ENCODE measurements at regions not wholly inside any gene's neighbourhood (a gene's known extent, or its start where the extent isn't known, plus 50 kb on each side); places are given as distances from the start of the nearest gene placed in this dataset.

DNA sequence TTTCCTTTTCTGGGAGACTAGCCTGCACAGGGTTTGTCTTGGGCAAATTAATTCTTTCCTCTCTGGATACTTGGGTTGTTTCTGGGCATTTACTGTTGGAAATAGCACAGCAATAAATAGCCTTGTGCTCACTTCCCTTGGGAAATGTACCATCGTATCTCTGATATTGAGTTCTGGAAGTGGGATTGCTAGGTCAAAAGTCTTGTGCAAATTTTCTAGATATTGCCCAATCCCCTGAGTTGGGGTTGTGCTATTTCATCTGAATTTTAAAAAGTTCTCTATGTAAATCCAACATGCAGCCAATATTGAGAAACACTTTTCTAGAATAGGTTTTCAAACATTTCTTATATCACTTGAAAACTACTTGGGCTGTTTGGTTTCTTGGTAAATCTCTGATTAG is 64.0 kb upstream of the ELOVL5 start:
- Mint-ChIP-seq H3K36me3 (no peaks in the 10 kb centered on the region), H3K27me3 (no peaks in the 10 kb centered on the region), H3K4me1 (ENCODE audit: low read depth) (peaks cover 3% of the 10 kb centered on the region), H3K27ac (no peak overlapping the region), H3K9me3 (no peaks in the 10 kb centered on the region), H3K4me3 (no peak overlapping the region)
- ChIA-PET POLR2A (no interaction called here), CTCF (no interaction called here)
- DNase-seq = no peak
- intact Hi-C loops (cut with micrococcal nuclease) = no loop called here

DNA sequence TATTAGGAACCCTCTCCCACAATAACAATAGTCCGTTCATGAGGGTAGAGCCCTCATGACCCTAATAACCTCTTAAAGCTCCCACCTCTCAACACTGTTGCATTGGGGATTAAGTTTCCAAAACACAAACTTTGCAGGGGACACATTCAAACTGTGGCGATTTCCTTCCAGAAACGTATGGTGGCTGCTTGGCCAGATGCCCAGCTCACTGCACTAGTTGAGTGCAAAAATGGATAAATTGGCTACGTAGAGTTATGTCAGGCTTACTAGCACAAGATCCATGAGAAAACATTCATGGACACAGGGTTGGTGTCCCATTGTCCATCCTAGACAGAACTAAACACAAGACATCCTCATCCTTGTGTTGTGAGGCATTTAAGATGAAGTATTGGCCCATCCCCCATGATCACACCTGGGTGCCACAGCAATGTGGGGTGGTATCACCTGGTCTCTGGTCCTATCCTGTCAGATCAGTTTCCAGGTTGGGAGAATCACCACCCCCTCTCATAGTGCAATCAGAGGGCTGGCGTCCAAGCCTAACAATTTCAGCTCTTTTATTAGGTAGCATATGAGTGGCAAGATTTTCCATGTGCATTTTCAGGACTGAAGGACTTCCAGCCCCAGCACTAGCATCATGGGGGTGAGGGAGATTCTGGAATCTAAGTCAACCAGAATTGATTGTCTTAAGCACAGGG is 63.4 kb upstream of the ELOVL5 start:
- no peak overlapping the region for H3K27ac Mint-ChIP-seq
- no peaks in the 10 kb centered on the region for H3K9me3 Mint-ChIP-seq
- POLR2A ChIA-PET = no interaction called here
- DNase-seq = no peak
- H3K27me3 Mint-ChIP-seq = no peaks in the 10 kb centered on the region
- H3K36me3 Mint-ChIP-seq = no peaks in the 10 kb centered on the region
- CTCF ChIA-PET = interaction anchor here (1.0 to 5.4 kb wide), 6 partner anchors 25 to 316 kb away, joined by 3 to 71 read pairs (median 5); no protein-coding TSS in a partner anchor
- no peak overlapping the region for H3K4me3 Mint-ChIP-seq
- intact Hi-C loops (cut with micrococcal nuclease) = no loop called here
- H3K4me1 Mint-ChIP-seq (ENCODE audit: low read depth) = peaks cover 3% of the 10 kb centered on the region

DNA sequence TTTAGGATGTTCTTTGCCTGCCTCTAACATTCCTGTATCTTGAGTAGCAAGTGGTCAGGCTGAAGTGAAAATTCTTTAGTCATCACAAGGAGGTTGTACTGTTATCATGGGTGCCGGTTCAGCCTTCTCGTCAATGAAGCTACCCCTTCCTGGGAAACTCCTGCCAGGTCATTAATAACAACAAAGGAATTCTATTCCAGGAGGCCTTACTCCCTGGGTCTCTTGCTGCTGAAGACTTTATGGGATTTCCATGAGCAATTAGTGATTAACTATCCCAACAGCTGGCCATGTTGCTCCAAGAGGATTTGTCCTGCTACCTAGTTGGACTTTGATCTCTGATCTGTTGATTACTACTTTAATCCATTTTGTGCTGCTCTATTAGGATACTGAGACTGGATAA is 62.7 kb upstream of the ELOVL5 start:
- intact Hi-C loops (cut with micrococcal nuclease) = loop anchor here (2.0 kb wide), 1 partner anchor 105 kb away; no protein-coding TSS in a partner anchor
- POLR2A ChIA-PET = no interaction called here
- Mint-ChIP-seq H3K36me3 (no peaks in the 10 kb centered on the region), H3K4me1 (ENCODE audit: low read depth) (peaks cover 3% of the 10 kb centered on the region), H3K4me3 (no peak overlapping the region), H3K9me3 (no peaks in the 10 kb centered on the region), H3K27me3 (no peaks in the 10 kb centered on the region), H3K27ac (no peak overlapping the region)
- CTCF ChIA-PET = interaction anchor here (0.6 to 5.4 kb wide), 21 partner anchors 12 to 317 kb away, joined by 3 to 71 read pairs (median 3); no protein-coding TSS in a partner anchor
- DNase-seq = no peak

DNA sequence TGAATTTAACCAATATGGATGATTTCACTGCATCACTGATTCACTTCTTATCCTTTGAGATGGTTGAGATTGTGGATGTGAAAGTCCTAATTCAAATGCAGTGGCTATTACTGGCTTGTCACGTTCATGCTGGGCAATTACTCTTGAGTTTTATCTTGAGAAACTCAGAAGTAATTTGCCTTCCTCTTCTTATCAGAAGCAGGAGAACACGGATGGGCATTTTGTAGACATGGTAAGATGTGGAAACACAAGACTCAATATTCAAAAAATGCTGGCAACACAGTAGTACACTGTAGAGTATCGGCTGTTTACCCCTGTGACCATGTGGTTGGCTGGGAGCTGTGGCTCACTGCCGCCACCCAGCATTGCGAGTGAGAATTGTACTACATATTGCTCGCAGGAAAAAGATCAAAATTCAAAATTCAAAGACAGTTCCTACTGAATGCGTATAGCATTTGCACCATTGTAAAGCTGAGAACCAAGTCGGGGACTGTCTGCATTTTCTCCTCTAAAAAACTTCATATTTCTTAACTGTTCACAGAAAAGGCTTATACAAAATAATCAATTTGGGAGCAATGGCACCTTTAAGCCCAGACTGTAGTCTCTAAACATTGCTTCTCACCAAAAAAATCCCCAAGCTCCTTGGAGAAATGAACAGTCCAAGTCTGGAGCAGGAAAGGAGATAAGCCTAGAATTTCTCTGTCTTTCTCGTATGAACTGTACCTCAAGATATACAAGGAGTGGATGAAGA is 61.9 kb upstream of the ELOVL5 start:
- CTCF ChIA-PET = interaction anchor here (0.6 to 5.4 kb wide), 28 partner anchors 8 to 318 kb away, joined by 3 to 71 read pairs (median 3); no protein-coding TSS in a partner anchor
- Mint-ChIP-seq H3K27ac (no peak overlapping the region), H3K9me3 (no peaks in the 10 kb centered on the region), H3K4me1 (ENCODE audit: low read depth) (peaks cover 3% of the 10 kb centered on the region), H3K4me3 (no peak overlapping the region), H3K27me3 (no peaks in the 10 kb centered on the region), H3K36me3 (no peaks in the 10 kb centered on the region)
- POLR2A ChIA-PET = no interaction called here
- DNase-seq = peak; percentile 70
- intact Hi-C loops (cut with micrococcal nuclease) = loop anchor here (1.0 to 2.0 kb wide), 3 partner anchors 74 to 238 kb away; no protein-coding TSS in a partner anchor

DNA sequence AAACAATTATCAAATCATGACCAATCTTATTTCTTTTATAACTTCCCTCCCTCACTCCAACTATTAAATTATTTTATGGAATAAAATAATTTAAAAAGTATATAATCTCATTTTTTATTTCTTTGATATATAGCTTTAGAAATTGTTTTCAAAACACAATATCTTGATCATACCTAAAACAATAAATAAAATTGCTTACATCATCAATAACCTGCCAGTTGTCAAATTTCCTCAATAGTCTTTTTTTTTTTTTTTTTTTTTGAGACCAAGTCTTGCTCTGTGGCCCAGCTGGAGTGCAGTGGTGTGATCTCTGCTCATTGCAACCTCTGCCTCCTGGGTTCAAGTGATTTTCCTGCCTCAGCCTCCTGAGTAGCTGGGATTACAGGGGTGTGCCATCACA is 60.1 kb upstream of the ELOVL5 start:
- intact Hi-C loops (cut with micrococcal nuclease) = no loop called here
- CTCF ChIA-PET = interaction anchor here (2.8 to 5.4 kb wide), 2 partner anchors 18 to 236 kb away, joined by 12 to 71 read pairs; no protein-coding TSS in a partner anchor
- no peak for DNase-seq
- no peak overlapping the region for H3K27ac Mint-ChIP-seq
- POLR2A ChIA-PET = no interaction called here
- H3K4me3 Mint-ChIP-seq = no peak overlapping the region
- peaks cover 3% of the 10 kb centered on the region for H3K4me1 Mint-ChIP-seq (ENCODE audit: low read depth)
- H3K9me3 Mint-ChIP-seq = no peaks in the 10 kb centered on the region
- no peaks in the 10 kb centered on the region for H3K36me3 Mint-ChIP-seq
- H3K27me3 Mint-ChIP-seq = no peaks in the 10 kb centered on the region

DNA sequence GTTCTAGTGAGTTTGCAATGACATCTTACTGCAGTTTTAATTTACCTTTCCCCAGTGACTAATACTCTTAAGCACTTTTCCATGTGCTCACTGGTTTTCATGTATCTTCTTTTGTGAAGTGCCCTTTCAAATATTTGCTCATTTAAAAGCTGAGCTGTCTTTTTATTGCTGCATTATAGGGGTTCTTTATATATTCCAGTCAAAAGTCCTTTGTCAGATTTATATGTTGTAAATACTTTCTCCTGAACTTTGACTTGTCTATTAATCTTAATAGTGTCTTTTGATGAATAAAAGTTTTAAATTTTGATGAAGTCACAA is 50.2 kb upstream of the ELOVL5 start:
- intact Hi-C loops (cut with micrococcal nuclease) = no loop called here
- Mint-ChIP-seq H3K4me3 (no peak overlapping the region), H3K36me3 (no peaks in the 10 kb centered on the region), H3K27ac (no peak overlapping the region), H3K9me3 (no peaks in the 10 kb centered on the region), H3K27me3 (no peaks in the 10 kb centered on the region), H3K4me1 (ENCODE audit: low read depth) (no peaks in the 10 kb centered on the region)
- ChIA-PET POLR2A (no interaction called here), CTCF (interaction anchor here (1.2 kb wide), 1 partner anchor 12 kb away, joined by 4 read pairs; no protein-coding TSS in a partner anchor)
- no peak for DNase-seq

DNA sequence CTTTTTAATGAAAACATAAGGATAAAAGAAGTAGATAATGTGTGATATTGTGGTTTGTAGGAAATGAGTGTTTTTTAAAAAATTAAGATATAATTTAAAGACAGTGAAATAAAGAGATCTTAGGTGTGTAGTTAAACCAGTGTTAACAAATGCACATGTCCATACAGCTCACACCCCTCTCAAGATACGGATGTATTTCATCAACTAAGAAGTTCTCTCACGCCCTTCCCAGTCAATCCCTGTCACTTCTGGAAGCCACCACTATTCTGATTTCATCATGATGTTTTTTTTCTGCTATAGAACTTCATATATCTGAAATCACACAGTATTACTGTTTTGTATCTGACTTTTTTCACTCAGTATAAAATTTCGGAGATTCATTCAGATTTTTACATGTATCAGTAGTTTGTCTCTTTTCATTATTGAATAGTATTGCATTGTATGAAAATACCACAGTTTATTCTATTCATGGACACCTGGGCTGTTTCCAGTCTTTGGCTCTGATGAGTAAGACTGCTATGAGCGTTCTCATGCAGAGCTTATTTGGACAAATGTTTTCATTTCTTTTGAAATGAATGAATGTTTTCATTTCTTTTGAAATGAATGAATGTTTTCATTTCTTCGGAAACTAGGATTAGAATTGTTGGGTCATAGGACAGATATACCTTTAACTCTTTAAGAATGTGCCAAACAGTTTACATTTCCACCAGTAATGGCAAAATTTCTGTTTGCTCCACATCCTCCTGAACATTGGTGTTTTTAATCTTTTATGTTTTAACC is 49.7 kb upstream of the ELOVL5 start:
- no peaks in the 10 kb centered on the region for H3K27me3 Mint-ChIP-seq
- no peak overlapping the region for H3K27ac Mint-ChIP-seq
- intact Hi-C loops (cut with micrococcal nuclease) = no loop called here
- ChIA-PET CTCF (interaction anchor here (1.2 kb wide), 1 partner anchor 13 kb away, joined by 4 read pairs; no protein-coding TSS in a partner anchor), POLR2A (no interaction called here)
- DNase-seq = no peak
- H3K4me3 Mint-ChIP-seq = no peak overlapping the region
- H3K4me1 Mint-ChIP-seq (ENCODE audit: low read depth) = no peaks in the 10 kb centered on the region
- no peaks in the 10 kb centered on the region for H3K9me3 Mint-ChIP-seq
- H3K36me3 Mint-ChIP-seq = no peaks in the 10 kb centered on the region

Data from activated CD4-positive, alpha-beta memory T cell treated with anti-CD3 and anti-CD28 coated beads for 36 hours (primary cell).